ENCODE measurements at regions not wholly inside any gene's neighbourhood (a gene's known extent, or its start where the extent isn't known, plus 50 kb on each side); places are given as distances from the start of the nearest gene placed in this dataset.

- TF ChIP-seq CTCF (IDR thresholded peaks at IDR 0.05; ENCODE audit: borderline replicate concordance, extremely low read depth, low read length, poor library complexity, severe bottlenecking), result no peak
- no peak for TF ChIP-seq EZH2 (IDR thresholded peaks at IDR 0.05; ENCODE audit: borderline replicate concordance, low read depth, low read length, severe bottlenecking)
Measured at GRCh38 chrX:140586951-140587350, 82.1 kb upstream of the SOX3 start.
